ENCODE measurements at regions not wholly inside any gene's neighbourhood (a gene's known extent, or its start where the extent isn't known, plus 50 kb on each side); places are given as distances from the start of the nearest gene placed in this dataset.

- no peak overlapping the region for H3K14ac ChIP-seq (ENCODE audit: insufficient read depth, low read length)
- no peaks in the 10 kb centered on the region; a peak in 2 of 7 replicates for H3K36me3 Mint-ChIP-seq (ENCODE audit: insufficient read depth in 1 of 3, low read depth in 3 of 3)
- no peak overlapping the region for H3K4ac ChIP-seq (ENCODE audit: low read depth, low read length)
- no peaks in the 10 kb centered on the region for H3K9me3 ChIP-seq (ENCODE audit: control insufficient read depth, low read depth, low read length)
- H3K56ac ChIP-seq (ENCODE audit: insufficient read length, low read depth, low read length) = no peak overlapping the region
- H4K8ac ChIP-seq (replicated peaks; ENCODE audit: insufficient read length, low read depth, low read length) = no peak overlapping the region
- H2BK5ac ChIP-seq (ENCODE audit: insufficient read length, low read length) = no peak overlapping the region
- WGBS (ENCODE audit: extremely low coverage, insufficient read length, low lambda C conversion rate) = no CpG with 5 or more reads among the region's 1 CpG
- no peaks in the 10 kb centered on the region for H3K27me3 ChIP-seq (ENCODE audit: insufficient read depth, low read length)
- H4K5ac ChIP-seq (ENCODE audit: insufficient read length, low read depth, low read length) = no peak overlapping the region
- H4K20me1 ChIP-seq (ENCODE audit: control insufficient read depth, insufficient read depth, insufficient read length) = no peaks in the 10 kb centered on the region
- no peak overlapping the region for H3K27ac ChIP-seq (ENCODE audit: insufficient read length, low read depth, low read length)
- H3K4me3 Mint-ChIP-seq = no peak overlapping the region
- H3K79me1 ChIP-seq (ENCODE audit: insufficient read depth, low read depth, low read length, poor library complexity, severe bottlenecking) = no peaks in the 10 kb centered on the region
- no peaks in the 10 kb centered on the region for H3K79me2 ChIP-seq (ENCODE audit: insufficient read depth, low read length)
- H3K4me2 ChIP-seq (ENCODE audit: insufficient read depth, insufficient read length, low read length) = no peak overlapping the region
- no peak overlapping the region for H3K18ac ChIP-seq (ENCODE audit: insufficient read length, low read depth, low read length)
- no peak overlapping the region for H2BK12ac ChIP-seq (ENCODE audit: insufficient read length, low read depth, low read length)
- H2AK5ac ChIP-seq (ENCODE audit: insufficient read length, low read length) = no peak overlapping the region
- no peak overlapping the region for H2BK20ac ChIP-seq (ENCODE audit: low read depth, low read length, poor library complexity, severe bottlenecking)
- peaks cover 4% of the 10 kb centered on the region in 2 experiments; a peak in 2 of 5 replicates for H3K9me3 Mint-ChIP-seq
- no peak overlapping the region for H4K91ac ChIP-seq (ENCODE audit: insufficient read length, low read depth, low read length)
- no peak for DNase-seq
- no peaks in the 10 kb centered on the region; the same call in 1 of the 2 replicates for H3K4me1 ChIP-seq (ENCODE audit: insufficient read depth, low read length)
- no peak overlapping the region for H3K9ac ChIP-seq (ENCODE audit: extremely low read depth, insufficient read length, low read length)
- H2BK15ac ChIP-seq (ENCODE audit: low read depth, low read length) = no peak overlapping the region
- no peak overlapping the region for H3K27ac Mint-ChIP-seq
- no peak overlapping the region for H3K23ac ChIP-seq (ENCODE audit: insufficient read length, low read depth, low read length)
- peaks cover 4 to 5% of the 10 kb centered on the region in 2 experiments; a peak in 1 of 4 replicates for H3K4me1 Mint-ChIP-seq
- no peaks in the 10 kb centered on the region for H3K27me3 Mint-ChIP-seq (ENCODE audit: low read depth)
- H3T11ph ChIP-seq (ENCODE audit: low read length) = no peak overlapping the region
- no peaks in the 10 kb centered on the region for H3K23me2 ChIP-seq (ENCODE audit: insufficient read length, low read depth, low read length, poor library complexity, severe bottlenecking)
- no peak for TF ChIP-seq CTCF (conservative IDR thresholded peaks at IDR 0.05)
- H2BK120ac ChIP-seq (ENCODE audit: low read depth, low read length, poor library complexity, severe bottlenecking) = no peak overlapping the region
- H2AFZ ChIP-seq (ENCODE audit: low read length) = no peak overlapping the region
These were observed 69.9 kb upstream of the MMADHC start for GRCh38 chr2:149657401-149658040.
